ENCODE measurements at regions not wholly inside any gene's neighbourhood (a gene's known extent, or its start where the extent isn't known, plus 50 kb on each side); places are given as distances from the start of the nearest gene placed in this dataset.

DNA sequence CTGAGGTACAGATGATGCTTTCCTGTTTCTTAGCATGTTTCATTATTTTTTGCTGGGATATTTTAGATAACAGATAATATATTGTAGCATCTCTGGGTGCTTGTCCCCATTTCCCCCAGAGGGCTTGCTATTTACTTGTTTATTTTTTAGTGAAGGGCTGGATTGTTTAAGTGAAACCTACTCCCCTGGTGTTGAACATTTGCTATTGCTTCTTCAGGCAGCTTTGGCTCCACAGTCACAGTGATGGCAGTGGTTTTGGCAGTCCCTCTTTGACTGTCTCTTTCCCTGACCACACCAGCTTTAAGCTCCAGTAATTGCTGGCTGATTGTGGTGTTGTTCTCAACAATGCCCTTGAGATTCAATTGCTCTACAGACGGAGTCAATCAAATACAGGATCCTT is 128.9 kb downstream of the KLF13 start:
- no peak for TF ChIP-seq ZNF746 (CRISPR knock-in tag; IDR thresholded peaks at IDR 0.05)
- TF ChIP-seq POLR2AphosphoS2 (IDR thresholded peaks at IDR 0.05; ENCODE audit: low read depth, low read length), result no peak
- no peak for TF ChIP-seq KLF16 (CRISPR knock-in tag; IDR thresholded peaks at IDR 0.05)
- no peak for TF ChIP-seq HMGA1 (CRISPR knock-in tag; conservative IDR thresholded peaks at IDR 0.05)
- TF ChIP-seq POLR2AphosphoS5 (IDR thresholded peaks at IDR 0.05; ENCODE audit: low read depth, low read length), result no peak
- no peak for TF ChIP-seq ARNTL (CRISPR knock-in tag; IDR thresholded peaks at IDR 0.05)
- no peak for TF ChIP-seq JUND (CRISPR knock-in tag; IDR thresholded peaks at IDR 0.05)
- no peak for TF ChIP-seq HDAC2 (CRISPR knock-in tag; IDR thresholded peaks at IDR 0.05)
- TF ChIP-seq, protein P1, sequence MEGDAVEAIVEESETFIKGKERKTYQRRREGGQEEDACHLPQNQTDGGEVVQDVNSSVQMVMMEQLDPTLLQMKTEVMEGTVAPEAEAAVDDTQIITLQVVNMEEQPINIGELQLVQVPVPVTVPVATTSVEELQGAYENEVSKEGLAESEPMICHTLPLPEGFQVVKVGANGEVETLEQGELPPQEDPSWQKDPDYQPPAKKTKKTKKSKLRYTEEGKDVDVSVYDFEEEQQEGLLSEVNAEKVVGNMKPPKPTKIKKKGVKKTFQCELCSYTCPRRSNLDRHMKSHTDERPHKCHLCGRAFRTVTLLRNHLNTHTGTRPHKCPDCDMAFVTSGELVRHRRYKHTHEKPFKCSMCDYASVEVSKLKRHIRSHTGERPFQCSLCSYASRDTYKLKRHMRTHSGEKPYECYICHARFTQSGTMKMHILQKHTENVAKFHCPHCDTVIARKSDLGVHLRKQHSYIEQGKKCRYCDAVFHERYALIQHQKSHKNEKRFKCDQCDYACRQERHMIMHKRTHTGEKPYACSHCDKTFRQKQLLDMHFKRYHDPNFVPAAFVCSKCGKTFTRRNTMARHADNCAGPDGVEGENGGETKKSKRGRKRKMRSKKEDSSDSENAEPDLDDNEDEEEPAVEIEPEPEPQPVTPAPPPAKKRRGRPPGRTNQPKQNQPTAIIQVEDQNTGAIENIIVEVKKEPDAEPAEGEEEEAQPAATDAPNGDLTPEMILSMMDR (CRISPR knock-in tag; IDR thresholded peaks at IDR 0.05), result no peak
- no peak for TF ChIP-seq EP300 (IDR thresholded peaks at IDR 0.05; ENCODE audit: low read depth in 2 of 2, low read length in 2 of 2)
- no peak for TF ChIP-seq EP300 (CRISPR knock-in tag; IDR thresholded peaks at IDR 0.05; ENCODE audit: borderline replicate concordance)
- no peak for TF ChIP-seq POLR2A (IDR thresholded peaks at IDR 0.05; ENCODE audit: insufficient read depth in 1 of 2, low read depth in 2 of 2, low read length in 2 of 2)
- TF ChIP-seq EHMT2 (IDR thresholded peaks at IDR 0.05; ENCODE audit: borderline replicate concordance, low read depth, low read length), result no peak
- TF ChIP-seq CHCHD3 (CRISPR knock-in tag; IDR thresholded peaks at IDR 0.05), result no peak
- TF ChIP-seq ZC3H4 (CRISPR knock-in tag; IDR thresholded peaks at IDR 0.05; ENCODE audit: borderline replicate concordance), result no peak

Measured in HepG2 (cell line).